ENCODE measurements at regions not wholly inside any gene's neighbourhood (a gene's known extent, or its start where the extent isn't known, plus 50 kb on each side); places are given as distances from the start of the nearest gene placed in this dataset.

DNA sequence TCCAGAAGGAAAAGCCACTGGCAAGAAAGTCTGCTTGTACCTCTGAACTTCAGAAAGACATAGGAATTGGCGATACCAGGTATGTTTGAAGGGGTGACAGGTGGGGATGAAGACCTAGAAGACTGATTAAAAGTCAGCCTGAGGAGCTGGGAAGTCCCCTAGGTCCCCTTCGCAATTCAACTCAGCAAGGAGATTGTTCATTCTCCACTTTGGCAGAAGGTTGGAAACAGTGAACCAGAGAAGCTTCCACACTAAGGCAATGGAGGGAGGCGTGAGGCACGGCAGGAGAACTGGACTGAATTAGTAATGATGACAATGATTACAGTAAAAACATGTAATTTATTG lies 240.3 kb upstream of the TMPO start:
- no peak for DNase-seq (ENCODE audit: low spot score)
- in situ Hi-C loops (cut with MboI; ENCODE audit: low pct_unique_long_range_greater_than_20kb, low sequenced_read_pairs, unreplicated experiment) = no loop called here
- TF ChIP-seq, protein P1, sequence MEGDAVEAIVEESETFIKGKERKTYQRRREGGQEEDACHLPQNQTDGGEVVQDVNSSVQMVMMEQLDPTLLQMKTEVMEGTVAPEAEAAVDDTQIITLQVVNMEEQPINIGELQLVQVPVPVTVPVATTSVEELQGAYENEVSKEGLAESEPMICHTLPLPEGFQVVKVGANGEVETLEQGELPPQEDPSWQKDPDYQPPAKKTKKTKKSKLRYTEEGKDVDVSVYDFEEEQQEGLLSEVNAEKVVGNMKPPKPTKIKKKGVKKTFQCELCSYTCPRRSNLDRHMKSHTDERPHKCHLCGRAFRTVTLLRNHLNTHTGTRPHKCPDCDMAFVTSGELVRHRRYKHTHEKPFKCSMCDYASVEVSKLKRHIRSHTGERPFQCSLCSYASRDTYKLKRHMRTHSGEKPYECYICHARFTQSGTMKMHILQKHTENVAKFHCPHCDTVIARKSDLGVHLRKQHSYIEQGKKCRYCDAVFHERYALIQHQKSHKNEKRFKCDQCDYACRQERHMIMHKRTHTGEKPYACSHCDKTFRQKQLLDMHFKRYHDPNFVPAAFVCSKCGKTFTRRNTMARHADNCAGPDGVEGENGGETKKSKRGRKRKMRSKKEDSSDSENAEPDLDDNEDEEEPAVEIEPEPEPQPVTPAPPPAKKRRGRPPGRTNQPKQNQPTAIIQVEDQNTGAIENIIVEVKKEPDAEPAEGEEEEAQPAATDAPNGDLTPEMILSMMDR (IDR thresholded peaks at IDR 0.05; ENCODE audit: extremely low read depth, insufficient read depth, missing control alignments) = no peak

DNA sequence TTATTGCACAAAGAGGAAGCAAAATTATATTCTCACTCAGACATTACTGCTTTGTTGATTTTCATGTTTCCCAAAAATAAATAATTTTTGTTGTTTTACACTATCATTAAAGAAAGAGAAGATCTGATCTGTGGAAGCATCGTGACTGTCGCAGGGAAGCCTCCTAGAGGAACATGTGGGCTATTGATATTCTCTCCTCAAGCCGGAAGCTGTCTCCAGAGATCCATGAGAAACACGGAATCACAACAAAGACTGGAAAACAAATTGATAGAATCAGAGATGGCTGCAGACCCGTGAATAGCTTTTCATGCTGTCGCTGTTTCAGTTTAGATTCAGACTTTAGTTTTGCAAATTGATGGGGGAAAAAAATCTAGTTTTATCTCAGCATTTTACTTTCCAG lies 235.2 kb upstream of the TMPO start:
- DNase-seq (ENCODE audit: low spot score) = no peak
- in situ Hi-C loops (cut with MboI; ENCODE audit: low pct_unique_long_range_greater_than_20kb, low sequenced_read_pairs, unreplicated experiment) = no loop called here
- TF ChIP-seq, protein P1 (IDR thresholded peaks at IDR 0.05; ENCODE audit: extremely low read depth, insufficient read depth, missing control alignments) = no peak

DNA sequence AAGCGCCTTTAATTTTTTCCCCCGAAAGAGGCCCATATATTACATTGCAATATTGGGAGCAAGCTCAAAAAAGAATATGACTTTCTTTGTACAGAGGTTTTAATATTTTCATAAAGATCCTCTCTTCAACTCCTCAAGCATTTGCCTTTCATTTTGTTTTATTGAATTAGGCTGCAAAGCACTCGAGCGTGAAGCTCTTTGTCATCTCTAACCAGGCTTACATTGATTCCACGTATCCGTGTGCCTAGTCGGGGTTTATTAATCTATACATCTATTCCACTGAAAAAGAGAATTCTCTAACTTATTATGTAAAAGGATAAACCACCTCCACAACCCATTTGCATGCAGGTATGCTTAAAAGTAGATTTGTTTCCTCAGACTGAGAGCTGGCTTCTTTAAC lies 234.8 kb upstream of the TMPO start:
- TF ChIP-seq, protein P1 (IDR thresholded peaks at IDR 0.05; ENCODE audit: extremely low read depth, insufficient read depth, missing control alignments) = no peak
- in situ Hi-C loops (cut with MboI; ENCODE audit: low pct_unique_long_range_greater_than_20kb, low sequenced_read_pairs, unreplicated experiment) = no loop called here
- no peak for DNase-seq (ENCODE audit: low spot score)

DNA sequence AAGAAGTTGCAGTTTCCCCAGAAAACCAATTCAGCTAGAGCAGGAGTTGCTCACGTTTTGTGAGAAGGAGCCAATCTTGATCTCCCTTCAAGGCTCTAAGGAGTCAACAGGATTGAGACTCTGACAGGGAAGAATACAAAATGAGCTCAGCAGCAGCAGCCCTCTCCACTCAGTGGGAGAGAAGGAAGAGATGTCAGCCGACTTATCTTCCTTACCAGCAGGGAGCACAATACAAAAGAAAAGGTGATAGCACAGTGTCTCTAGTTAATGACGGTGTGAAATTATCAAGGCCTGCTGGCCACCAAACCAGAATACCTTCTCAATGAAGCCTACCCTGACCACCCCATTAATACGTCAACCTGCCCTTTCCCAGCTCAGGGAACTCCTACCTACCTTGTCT lies 223.6 kb upstream of the TMPO start:
- TF ChIP-seq, protein P1 (IDR thresholded peaks at IDR 0.05; ENCODE audit: extremely low read depth, insufficient read depth, missing control alignments) = no peak
- DNase-seq (ENCODE audit: low spot score) = no peak
- in situ Hi-C loops (cut with MboI; ENCODE audit: low pct_unique_long_range_greater_than_20kb, low sequenced_read_pairs, unreplicated experiment) = no loop called here

DNA sequence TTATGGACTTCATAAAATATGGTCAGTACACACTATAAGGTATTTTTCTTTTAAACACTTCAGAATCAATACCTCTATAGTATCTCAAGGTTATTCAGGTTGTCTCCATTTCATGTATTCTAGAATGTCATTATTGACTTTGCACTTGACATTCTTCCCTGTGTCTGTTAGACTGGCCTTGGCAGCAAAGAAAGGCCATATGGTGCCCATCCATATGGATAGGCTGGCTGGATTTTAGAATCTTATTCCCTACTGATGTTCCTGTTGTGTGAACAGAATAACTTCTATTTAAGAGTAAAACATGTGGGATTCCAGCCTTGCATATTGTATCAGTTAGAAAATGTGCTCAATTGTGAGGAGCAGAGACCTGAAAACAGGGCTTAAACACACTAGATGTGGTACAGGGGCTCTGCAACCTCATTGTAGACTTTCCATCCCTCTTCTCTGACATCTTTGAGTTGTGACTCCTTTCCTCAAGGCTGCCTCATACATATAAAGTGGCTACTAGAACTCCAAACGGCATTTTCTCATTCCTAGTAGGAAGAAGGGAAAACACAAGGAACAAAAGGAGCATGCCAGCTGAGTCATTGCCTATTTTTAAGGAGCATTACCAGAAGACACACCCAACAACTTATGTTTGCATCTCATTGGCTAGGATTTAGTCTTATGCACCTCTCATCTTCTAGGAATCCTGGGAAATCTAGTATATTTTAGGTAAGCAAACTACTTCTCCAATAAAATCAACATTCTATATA lies 221.2 kb upstream of the TMPO start:
- DNase-seq (ENCODE audit: low spot score) = no peak
- TF ChIP-seq, protein P1 (IDR thresholded peaks at IDR 0.05; ENCODE audit: extremely low read depth, insufficient read depth, missing control alignments) = no peak
- in situ Hi-C loops (cut with MboI; ENCODE audit: low pct_unique_long_range_greater_than_20kb, low sequenced_read_pairs, unreplicated experiment) = no loop called here

DNA sequence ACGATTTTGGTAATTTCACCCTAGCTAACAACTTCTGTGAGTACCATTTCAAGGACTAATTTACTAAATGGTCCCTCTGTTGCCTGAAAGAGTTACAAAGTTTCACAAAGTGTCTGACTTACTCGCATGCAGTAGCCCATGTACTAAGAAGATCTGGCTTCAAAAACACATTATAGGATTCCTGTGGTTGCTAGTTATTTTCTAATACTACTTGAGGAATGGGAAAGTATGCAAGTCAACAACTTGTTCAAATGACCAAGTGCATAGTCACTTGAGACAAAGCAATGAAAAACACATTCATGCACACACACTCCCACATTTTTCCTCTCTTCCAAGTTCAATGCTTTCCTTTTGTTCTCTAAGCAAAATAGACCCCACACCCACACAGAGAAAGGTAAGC lies 219.7 kb upstream of the TMPO start:
- TF ChIP-seq, protein P1 (IDR thresholded peaks at IDR 0.05; ENCODE audit: extremely low read depth, insufficient read depth, missing control alignments) = no peak
- no peak for DNase-seq (ENCODE audit: low spot score)
- in situ Hi-C loops (cut with MboI; ENCODE audit: low pct_unique_long_range_greater_than_20kb, low sequenced_read_pairs, unreplicated experiment) = no loop called here

Measured in GM13977 (cell line).